MM.1S (cell line): ENCODE measurements at regions not wholly inside any gene's neighbourhood (a gene's known extent, or its start where the extent isn't known, plus 50 kb on each side); places are given as distances from the start of the nearest gene placed in this dataset.

Experiments
- EZH2 ChIP-seq: fragments of 300-600 bp; sonication (generic); optimal IDR thresholded peaks from 2 replicates; pipeline ENCODE3; 2017; ENCODE audit warnings: low read depth, mild to moderate bottlenecking, antibody characterized with exemption, low read length, mixed read lengths
- TF ChIP-seq, protein P1 (sequence below): fragments of 300-600 bp; sonication (generic); IDR thresholded peaks from 2 replicates; pipeline ENCODE4 v1.5.1; 2016; ENCODE audit warnings: antibody characterized with exemption, low read length, mixed read lengths

DNA sequence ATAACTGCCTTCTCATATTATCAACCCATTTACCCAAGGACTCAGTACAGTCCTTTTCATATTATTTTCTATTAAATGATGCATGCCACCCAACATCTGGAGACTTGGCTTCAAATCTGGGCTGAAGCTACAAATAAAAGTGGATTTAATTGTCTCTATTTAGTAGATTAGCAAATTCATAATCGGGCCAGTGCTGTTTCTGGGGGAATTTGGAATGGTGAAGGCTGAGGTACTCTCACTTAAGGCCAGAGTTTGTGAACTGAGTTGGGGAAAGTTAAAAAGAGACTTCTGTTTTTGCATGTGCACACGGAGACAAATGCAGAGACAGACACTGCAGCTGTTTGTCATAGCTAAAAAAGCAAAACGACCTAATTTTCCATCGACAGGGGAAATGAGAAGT lies 100.9 kb downstream of the PFDN4 start:
- TF ChIP-seq, protein P1, sequence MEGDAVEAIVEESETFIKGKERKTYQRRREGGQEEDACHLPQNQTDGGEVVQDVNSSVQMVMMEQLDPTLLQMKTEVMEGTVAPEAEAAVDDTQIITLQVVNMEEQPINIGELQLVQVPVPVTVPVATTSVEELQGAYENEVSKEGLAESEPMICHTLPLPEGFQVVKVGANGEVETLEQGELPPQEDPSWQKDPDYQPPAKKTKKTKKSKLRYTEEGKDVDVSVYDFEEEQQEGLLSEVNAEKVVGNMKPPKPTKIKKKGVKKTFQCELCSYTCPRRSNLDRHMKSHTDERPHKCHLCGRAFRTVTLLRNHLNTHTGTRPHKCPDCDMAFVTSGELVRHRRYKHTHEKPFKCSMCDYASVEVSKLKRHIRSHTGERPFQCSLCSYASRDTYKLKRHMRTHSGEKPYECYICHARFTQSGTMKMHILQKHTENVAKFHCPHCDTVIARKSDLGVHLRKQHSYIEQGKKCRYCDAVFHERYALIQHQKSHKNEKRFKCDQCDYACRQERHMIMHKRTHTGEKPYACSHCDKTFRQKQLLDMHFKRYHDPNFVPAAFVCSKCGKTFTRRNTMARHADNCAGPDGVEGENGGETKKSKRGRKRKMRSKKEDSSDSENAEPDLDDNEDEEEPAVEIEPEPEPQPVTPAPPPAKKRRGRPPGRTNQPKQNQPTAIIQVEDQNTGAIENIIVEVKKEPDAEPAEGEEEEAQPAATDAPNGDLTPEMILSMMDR = no peak
- TF ChIP-seq EZH2 = no peak
